Esophagus muscularis mucosa (tissue), 3 donors: ENCODE measurements at regions not wholly inside any gene's neighbourhood (a gene's known extent, or its start where the extent isn't known, plus 50 kb on each side); places are given as distances from the start of the nearest gene placed in this dataset.

Source experiments
- POLR2A ChIP-seq: fragments of 450-650 bp; IDR thresholded peaks from one replicate; pipeline ENCODE4 v1.6.1; 2017; ENCODE audit warnings: antibody characterized with exemption, moderate library complexity, mild to moderate bottlenecking, low read depth
- POLR2AphosphoS5 ChIP-seq, 2 donors: sonication (generic); formaldehyde crosslinking; IDR thresholded peaks; one replicate each; pipeline ENCODE4 v1.6.1; 2017; ENCODE audit warnings: antibody characterized with exemption in 2 of 2
- TF ChIP-seq, protein P1 (sequence below), 3 experiments: fragments of 200-600 bp in 2 of 3; fragments of 450-650 bp in 1 of 3; sonication (generic) in 2 of 3; IDR thresholded peaks; one replicate each; pipeline ENCODE4 v1.5.1; 2017 to 2019; ENCODE audit warnings: antibody characterized with exemption in 3 of 3, mild to moderate bottlenecking in 2 of 3, moderate library complexity in 1 of 3

DNA sequence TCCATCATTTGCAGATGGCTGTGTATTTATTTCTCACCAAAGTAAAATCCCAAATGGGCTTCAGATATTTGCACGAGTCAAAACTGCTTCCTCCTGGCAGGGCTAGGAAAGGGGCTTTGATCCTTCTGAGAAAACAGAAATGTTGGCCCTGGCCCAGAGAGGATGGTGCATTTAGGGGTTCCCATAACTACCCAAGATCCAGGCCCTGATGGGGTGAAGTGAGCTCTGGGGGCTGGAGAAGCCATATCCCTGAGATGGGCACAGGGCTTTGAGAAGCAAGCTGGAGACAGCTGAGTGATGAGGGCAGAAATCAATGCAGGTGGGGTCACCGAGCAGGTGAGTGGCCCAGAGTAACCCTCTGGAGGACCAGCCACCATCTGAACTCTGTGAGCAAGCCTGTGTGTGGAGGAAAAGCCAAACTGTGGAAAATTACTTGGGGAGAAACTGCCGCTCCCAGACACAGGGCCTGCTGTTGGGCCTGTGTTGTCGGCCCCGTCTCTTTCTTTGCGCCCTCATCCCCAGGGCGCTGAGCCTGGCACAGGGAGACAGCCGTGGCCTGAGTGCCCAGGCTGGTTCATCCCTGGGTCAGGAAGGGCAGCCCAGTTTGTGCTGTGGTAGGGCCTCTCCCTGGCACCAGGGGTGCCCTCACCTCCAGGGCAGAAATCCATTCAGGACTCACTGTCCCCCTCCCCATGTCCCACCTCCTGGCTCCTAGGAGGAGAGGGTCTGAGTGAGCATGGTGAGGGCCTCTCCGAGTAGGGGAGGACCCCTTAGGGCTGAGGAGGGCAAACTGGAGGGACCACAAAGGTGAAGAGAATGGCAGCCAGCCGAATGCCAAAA is 167.8 kb upstream of the HAAO start:
- TF ChIP-seq POLR2AphosphoS5 (IDR thresholded peaks at IDR 0.05) (no peak), POLR2A (no peak)
- TF ChIP-seq, protein P1, sequence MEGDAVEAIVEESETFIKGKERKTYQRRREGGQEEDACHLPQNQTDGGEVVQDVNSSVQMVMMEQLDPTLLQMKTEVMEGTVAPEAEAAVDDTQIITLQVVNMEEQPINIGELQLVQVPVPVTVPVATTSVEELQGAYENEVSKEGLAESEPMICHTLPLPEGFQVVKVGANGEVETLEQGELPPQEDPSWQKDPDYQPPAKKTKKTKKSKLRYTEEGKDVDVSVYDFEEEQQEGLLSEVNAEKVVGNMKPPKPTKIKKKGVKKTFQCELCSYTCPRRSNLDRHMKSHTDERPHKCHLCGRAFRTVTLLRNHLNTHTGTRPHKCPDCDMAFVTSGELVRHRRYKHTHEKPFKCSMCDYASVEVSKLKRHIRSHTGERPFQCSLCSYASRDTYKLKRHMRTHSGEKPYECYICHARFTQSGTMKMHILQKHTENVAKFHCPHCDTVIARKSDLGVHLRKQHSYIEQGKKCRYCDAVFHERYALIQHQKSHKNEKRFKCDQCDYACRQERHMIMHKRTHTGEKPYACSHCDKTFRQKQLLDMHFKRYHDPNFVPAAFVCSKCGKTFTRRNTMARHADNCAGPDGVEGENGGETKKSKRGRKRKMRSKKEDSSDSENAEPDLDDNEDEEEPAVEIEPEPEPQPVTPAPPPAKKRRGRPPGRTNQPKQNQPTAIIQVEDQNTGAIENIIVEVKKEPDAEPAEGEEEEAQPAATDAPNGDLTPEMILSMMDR (IDR thresholded peaks at IDR 0.05): no peak
